ENCODE measurements at regions not wholly inside any gene's neighbourhood (a gene's known extent, or its start where the extent isn't known, plus 50 kb on each side); places are given as distances from the start of the nearest gene placed in this dataset.

DNA sequence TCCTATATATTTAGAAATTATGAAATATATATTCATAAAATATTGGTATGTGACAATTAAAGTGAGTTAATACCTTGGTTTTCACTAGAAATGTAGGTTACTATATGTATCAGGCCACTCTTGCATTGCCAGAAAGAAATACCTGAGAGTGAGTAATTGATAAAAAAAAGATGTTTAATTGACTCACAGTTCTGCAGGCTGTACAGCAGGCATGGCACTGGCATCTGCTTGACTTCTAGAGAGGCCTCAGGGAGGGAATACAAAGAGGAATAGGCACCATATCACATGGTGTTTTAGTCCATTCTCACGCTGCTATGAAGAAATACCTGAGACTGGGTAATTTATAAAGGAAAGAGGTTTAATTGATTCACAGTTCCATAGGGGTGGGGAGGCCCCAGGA is 1560.6 kb downstream of the STIM2 start:
- no peak for TF ChIP-seq CTCF (IDR thresholded peaks at IDR 0.05; ENCODE audit: low read depth, low read length)
- no peak overlapping the region for H3K4me3 ChIP-seq (ENCODE audit: low read depth, low read length)

DNA sequence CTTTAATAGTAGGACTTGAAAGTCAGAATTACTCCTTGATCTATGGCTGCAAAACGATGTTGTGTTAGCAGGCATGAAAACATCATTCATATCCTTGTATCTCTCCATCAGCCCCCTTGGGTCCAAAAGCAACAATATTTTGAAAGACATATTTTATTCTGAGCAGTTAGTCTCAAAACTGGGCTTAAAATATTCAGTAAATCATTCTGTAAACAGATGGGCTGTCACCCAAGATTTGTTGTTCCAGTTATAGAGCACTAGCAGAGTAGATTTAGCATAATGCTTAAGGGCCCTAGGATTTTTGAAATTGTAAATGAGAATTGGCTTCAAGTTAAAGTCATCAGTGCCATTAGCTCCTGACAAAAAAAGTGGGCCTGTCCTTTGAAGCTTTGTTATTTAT is 1565.6 kb downstream of the STIM2 start:
- H3K4me3 ChIP-seq (ENCODE audit: low read depth, low read length): no peak overlapping the region
- TF ChIP-seq CTCF (IDR thresholded peaks at IDR 0.05; ENCODE audit: low read depth, low read length): no peak

- TF ChIP-seq CTCF (IDR thresholded peaks at IDR 0.05; ENCODE audit: low read depth, low read length): no peak
- H3K4me3 ChIP-seq (ENCODE audit: low read depth, low read length): no peak overlapping the region
Measured at GRCh38 chr4:28427306-28428085, 1566.9 kb downstream of the STIM2 start.

- no peak overlapping the region for H3K4me3 ChIP-seq (ENCODE audit: low read depth, low read length)
- no peak for TF ChIP-seq CTCF (IDR thresholded peaks at IDR 0.05; ENCODE audit: low read depth, low read length)
Measured at GRCh38 chr4:28432348-28433025, 1571.8 kb downstream of the STIM2 start.

DNA sequence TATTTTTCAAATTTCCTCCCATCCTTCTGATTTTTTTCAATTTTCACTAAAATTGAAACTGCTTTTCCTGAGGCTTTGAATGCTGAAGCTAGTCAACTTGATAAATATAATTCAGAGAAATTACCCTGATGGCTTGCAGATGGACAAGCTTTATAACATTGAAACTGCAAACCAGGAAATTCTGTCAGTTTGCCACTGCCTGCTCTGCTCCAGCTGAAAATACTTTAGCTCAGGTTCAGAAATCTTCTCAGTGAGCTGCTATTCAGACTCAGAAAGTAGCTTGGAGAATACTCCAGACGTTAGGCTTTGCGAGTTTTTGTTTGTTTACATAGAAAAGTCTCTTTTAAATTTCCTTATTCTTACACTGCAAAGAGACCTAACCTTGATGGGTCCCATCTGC is 1574.7 kb downstream of the STIM2 start:
- no peak overlapping the region for H3K4me3 ChIP-seq (ENCODE audit: low read depth, low read length)
- TF ChIP-seq CTCF (IDR thresholded peaks at IDR 0.05; ENCODE audit: low read depth, low read length): no peak

GRCh38 chr4:28436191-28437080 is 1575.8 kb downstream of the STIM2 start:
- H3K4me3 ChIP-seq (ENCODE audit: low read depth, low read length): no peak overlapping the region
- TF ChIP-seq CTCF (IDR thresholded peaks at IDR 0.05; ENCODE audit: low read depth, low read length): no peak

Measured in WI38 (cell line).